PC-3 (cell line): ENCODE measurements at regions not wholly inside any gene's neighbourhood (a gene's known extent, or its start where the extent isn't known, plus 50 kb on each side); places are given as distances from the start of the nearest gene placed in this dataset.

Experiments
- EZH2 ChIP-seq: fragments of 300-600 bp; sonication (generic); IDR thresholded peaks from one replicate; pipeline ENCODE4 v1.6.1; 2017; ENCODE audit warnings: antibody characterized with exemption, mild to moderate bottlenecking, low read length; ENCODE audit not compliant: unreplicated experiment
- EZH2phosphoT487 ChIP-seq: fragments of 300-600 bp; sonication (generic); IDR thresholded peaks from 2 replicates; pipeline ENCODE4 v1.6.1; 2018; ENCODE audit warnings: mild to moderate bottlenecking, antibody characterized with exemption, low read length, borderline replicate concordance
- TF ChIP-seq, protein P1 (sequence below): fragments of 300-600 bp; sonication (generic); conservative IDR thresholded peaks from 2 replicates; pipeline ENCODE4 v1.5.1; 2017; ENCODE audit warnings: antibody characterized with exemption, low read depth, mild to moderate bottlenecking, low read length

DNA sequence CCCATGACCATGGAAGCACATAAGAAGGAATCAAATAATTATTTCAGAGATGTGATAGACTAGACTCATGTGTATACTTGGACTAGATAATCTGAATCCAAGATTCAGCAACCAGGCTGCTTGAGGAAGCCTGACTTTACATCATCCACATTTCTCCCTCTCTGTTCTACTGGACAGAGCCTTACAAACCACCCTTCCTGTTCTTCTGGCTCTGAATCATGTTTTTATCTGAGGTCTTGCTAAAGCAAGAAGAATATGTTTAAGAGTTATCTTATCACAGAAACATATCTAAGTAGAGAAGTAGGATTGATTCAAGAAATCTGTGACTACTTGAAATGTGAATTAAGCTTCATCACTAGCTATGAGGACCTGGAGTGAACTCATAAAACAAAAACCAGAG is 71.1 kb upstream of the SLC24A5 start:
- TF ChIP-seq, protein P1, sequence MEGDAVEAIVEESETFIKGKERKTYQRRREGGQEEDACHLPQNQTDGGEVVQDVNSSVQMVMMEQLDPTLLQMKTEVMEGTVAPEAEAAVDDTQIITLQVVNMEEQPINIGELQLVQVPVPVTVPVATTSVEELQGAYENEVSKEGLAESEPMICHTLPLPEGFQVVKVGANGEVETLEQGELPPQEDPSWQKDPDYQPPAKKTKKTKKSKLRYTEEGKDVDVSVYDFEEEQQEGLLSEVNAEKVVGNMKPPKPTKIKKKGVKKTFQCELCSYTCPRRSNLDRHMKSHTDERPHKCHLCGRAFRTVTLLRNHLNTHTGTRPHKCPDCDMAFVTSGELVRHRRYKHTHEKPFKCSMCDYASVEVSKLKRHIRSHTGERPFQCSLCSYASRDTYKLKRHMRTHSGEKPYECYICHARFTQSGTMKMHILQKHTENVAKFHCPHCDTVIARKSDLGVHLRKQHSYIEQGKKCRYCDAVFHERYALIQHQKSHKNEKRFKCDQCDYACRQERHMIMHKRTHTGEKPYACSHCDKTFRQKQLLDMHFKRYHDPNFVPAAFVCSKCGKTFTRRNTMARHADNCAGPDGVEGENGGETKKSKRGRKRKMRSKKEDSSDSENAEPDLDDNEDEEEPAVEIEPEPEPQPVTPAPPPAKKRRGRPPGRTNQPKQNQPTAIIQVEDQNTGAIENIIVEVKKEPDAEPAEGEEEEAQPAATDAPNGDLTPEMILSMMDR: no peak
- TF ChIP-seq EZH2: no peak
- no peak for TF ChIP-seq EZH2phosphoT487
